22Rv1 (cell line): ENCODE measurements at regions not wholly inside any gene's neighbourhood (a gene's known extent, or its start where the extent isn't known, plus 50 kb on each side); places are given as distances from the start of the nearest gene placed in this dataset.

ENCODE experiments used
- ZFX ChIP-seq: fragments of 450-650 bp; IDR thresholded peaks from 2 replicates; pipeline ENCODE4 v1.6.1; 2017; ENCODE audit warnings: antibody characterized with exemption, borderline replicate concordance
- TF ChIP-seq, protein P1 (sequence below): fragments of 450-650 bp; IDR thresholded peaks from 2 replicates; pipeline ENCODE4 v1.5.1; 2017; ENCODE audit warnings: mild to moderate bottlenecking

- TF ChIP-seq, protein P1, sequence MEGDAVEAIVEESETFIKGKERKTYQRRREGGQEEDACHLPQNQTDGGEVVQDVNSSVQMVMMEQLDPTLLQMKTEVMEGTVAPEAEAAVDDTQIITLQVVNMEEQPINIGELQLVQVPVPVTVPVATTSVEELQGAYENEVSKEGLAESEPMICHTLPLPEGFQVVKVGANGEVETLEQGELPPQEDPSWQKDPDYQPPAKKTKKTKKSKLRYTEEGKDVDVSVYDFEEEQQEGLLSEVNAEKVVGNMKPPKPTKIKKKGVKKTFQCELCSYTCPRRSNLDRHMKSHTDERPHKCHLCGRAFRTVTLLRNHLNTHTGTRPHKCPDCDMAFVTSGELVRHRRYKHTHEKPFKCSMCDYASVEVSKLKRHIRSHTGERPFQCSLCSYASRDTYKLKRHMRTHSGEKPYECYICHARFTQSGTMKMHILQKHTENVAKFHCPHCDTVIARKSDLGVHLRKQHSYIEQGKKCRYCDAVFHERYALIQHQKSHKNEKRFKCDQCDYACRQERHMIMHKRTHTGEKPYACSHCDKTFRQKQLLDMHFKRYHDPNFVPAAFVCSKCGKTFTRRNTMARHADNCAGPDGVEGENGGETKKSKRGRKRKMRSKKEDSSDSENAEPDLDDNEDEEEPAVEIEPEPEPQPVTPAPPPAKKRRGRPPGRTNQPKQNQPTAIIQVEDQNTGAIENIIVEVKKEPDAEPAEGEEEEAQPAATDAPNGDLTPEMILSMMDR = no peak
- no peak for TF ChIP-seq ZFX
Observed at GRCh38 chr9:78131969-78132700, 100.5 kb upstream of the GNAQ start.
